GM18505 (cell line): ENCODE measurements at regions not wholly inside any gene's neighbourhood (a gene's known extent, or its start where the extent isn't known, plus 50 kb on each side); places are given as distances from the start of the nearest gene placed in this dataset.
"Not testable (repeated sequence)": the region's sequence is repeated elsewhere in the genome, so short reads cannot be mapped to it uniquely, and the experiment has no call there.

Experiments
- ATAC-seq: cut with Tn5 transposase; IDR thresholded peaks from one replicate; pipeline ENCODE4 v1.9.1; 2021; ENCODE audit not compliant: unreplicated experiment
- POLR2A ChIP-seq: IDR thresholded peaks from 4 replicates; pipeline ENCODE4 v1.6.1; 2011; ENCODE audit warnings: borderline replicate concordance; ENCODE audit not compliant: insufficient read depth, insufficient read length; ENCODE audit errors: extremely low read depth

GRCh38 chr6:155778336-155778735, 322.7 kb upstream of the NOX3 start:
- ATAC-seq: no peak
- no peak for TF ChIP-seq POLR2A

- no peak for TF ChIP-seq POLR2A
- ATAC-seq: no peak
Observed at GRCh38 chr6:155771822-155772221, 316.2 kb upstream of the NOX3 start.

DNA sequence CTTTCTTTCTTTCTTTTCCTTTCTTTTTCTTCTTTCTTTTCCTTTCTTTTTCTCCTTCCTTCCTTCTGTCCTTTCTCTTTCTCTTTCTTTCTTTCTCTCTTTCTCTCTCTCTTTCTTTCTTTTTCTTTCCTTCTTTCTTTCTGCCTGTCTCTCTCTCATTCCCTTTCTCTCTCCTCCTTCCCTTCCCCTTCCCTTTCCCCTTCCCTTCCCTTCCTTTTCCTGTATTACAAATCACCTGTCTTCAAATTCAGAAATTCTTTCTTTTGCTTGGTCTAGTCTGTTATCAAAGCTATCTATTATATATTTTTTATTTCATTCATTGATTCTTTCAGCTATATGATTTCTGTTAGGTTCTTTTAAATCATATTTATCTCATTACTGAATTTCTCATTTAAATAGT, 315.2 kb upstream of the NOX3 start:
- TF ChIP-seq POLR2A: no peak
- ATAC-seq: no peak

GRCh38 chr6:155770313-155770712, 314.7 kb upstream of the NOX3 start:
- ATAC-seq: no peak
- TF ChIP-seq POLR2A: no peak

DNA sequence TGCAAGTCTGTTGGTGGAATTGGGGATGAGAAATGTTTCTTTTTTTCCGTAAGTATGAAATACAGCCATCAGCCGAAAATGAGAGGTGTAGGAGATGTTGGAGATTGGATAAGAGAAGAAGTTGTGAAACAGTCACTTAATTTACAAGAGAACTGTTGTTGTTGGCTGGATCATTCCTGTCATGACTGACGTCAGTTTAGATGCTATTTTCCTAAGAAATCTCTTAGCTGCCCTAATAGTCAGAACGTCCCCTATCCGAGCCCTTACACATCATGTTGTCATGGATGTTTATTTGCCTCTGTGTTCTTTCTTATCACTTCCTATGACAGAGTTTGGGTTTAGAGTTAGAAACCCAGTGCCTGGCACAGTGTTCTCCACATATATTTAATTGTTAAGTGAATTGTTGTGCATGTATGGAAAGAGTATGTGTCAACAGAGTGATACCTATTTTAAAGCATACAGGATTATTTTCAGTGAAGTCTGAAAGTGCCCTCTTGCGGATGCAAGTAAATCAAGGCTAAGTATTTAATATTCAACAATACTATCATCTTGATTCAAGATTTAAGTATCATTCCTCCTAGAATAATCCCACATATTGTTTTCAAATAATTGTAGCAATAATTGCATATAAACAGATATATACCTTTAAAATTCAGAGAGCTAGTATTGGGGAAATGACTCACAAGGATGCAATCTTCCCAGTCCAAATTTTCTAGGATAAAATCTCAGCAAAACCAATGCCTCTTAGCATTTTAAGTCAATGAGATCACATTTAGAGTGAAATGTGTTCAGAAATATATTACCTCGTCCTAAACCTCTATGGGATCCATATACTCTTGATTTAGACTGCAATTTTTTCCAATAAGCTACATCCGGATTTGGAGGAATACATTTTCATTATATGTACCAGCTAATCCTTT, 309.9 kb upstream of the NOX3 start:
- no peak for ATAC-seq
- TF ChIP-seq POLR2A: no peak

DNA sequence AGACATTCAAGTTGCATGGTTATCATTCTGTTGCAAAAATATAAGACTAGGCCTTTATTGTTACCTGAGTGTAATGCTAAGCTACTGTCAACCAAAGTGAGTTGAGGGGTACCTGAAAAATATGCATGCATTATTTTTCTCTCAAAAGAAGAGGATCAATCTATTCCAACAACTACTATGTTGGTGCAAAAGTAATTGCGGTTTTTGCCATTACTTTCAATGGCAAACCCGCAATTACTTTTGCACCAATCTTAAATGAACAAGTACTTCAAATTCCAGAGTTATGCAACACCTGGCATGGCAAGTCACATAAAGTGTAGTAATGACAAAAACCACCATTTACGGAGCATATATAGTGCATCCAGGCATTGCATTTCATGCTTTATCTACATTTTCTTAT, 307.0 kb upstream of the NOX3 start:
- ATAC-seq: no peak
- no peak for TF ChIP-seq POLR2A

GRCh38 chr6:155755452-155755851, 299.8 kb upstream of the NOX3 start:
- no peak for ATAC-seq
- TF ChIP-seq POLR2A: no peak

- not testable (repeated sequence) for ATAC-seq
Observed at GRCh38 chr6:155748778-155749177, 293.1 kb upstream of the NOX3 start.

DNA sequence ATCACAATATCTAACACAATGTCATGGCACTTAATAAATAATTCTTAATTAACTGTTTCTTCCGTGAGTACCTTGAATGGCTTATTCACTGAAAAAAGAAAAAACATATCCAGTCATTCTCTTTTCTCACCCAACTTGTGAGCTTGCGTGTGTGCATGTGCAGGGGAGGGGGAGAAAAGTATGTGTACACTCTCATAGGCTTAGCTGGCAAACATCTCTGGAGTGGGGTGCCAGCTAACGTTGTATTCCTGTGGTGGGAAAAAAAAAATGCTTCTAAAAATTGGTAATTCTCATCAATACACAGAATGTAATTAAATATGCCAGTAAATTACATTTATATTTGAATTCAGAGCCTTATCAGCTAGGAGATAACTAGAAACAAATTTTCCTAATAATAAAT, 291.9 kb upstream of the NOX3 start:
- no peak for TF ChIP-seq POLR2A
- ATAC-seq: no peak

DNA sequence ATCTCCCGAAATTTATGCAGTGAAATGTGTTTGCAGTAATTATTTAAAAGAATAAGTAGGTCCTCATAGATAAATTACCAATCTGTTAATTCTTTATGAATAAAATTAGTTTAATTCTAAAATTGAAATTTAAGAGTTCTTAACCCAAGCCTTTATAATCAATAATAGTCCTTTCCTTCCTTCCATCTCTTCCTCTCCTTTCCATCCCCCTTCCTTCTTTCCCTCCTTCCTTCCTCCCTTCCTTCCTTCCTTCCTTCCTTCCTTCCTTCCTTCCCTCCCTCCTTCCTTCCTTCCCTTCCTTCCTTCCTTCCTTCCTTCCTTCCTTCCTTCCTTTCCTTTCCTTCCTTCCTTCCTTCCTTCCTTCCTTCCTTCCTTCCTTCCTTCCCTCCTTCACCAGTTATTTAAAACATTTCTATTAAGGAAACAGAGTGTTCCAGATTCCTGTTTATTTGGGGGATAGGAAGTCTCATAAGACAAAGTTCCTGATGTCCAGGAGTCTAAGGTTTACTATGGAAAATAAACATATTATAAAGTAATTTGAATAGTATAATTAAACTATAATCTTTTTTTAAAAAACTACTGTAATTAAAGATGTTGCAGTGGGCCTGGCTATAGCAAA, 285.3 kb upstream of the NOX3 start:
- no peak for ATAC-seq
- no peak for TF ChIP-seq POLR2A

DNA sequence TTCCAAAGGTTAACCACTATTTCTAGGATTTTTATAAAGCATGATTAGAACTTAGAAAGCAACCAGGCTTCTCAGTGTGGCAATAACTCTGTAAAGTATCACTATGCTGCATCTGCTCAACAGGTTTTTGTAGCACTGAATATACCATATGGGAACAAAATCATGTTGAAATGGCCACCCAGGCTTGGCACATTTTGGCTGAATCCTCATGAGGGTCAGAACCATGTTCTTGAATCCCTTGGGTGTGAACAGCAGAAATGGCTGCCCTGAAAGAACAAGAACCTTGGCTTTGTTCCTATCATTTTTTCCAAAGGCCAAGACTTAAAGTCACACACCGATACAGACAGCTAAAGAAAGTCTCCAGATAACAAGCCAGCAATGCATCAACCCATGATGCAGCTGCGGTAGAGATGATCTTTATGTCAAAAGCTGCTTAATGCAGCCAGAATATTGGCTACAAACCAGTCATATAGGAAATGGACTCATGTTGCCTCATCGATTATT, 283.0 kb upstream of the NOX3 start:
- TF ChIP-seq POLR2A: no peak
- no peak for ATAC-seq

GRCh38 chr6:155717374-155717773, 261.7 kb upstream of the NOX3 start:
- ATAC-seq: no peak
- no peak for TF ChIP-seq POLR2A

- no peak for TF ChIP-seq POLR2A
- ATAC-seq: no peak
Observed at GRCh38 chr6:155710704-155711103, 255.1 kb upstream of the NOX3 start.

DNA sequence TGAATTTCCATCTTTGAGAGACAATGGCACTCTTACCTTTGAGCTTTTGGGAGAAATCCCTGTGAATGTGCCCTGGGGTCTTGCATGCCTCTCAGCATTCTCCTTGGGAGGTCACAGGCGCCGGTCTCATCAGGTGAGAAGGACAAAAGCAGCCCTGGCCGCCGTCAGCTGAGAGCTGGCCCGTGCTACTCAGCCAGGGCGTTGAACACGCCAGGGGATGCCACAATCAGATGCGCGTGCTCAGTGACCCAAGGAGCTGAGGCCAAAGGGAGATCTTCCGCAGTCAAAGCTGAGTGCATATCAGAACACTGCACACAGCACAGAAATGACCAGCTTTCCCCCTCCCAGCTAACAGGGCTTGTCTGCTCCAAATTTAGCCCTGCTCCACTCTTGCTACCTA, 253.6 kb upstream of the NOX3 start:
- TF ChIP-seq POLR2A: no peak
- ATAC-seq: no peak
